H9 (cell line): ENCODE measurements at regions not wholly inside any gene's neighbourhood (a gene's known extent, or its start where the extent isn't known, plus 50 kb on each side); places are given as distances from the start of the nearest gene placed in this dataset.
A peak's percentile ranks its signal among the peaks of the same experiment; 100 is the strongest.

ENCODE experiments used
- DNase-seq: peaks from one replicate; pipeline ENCODE4 v3.0.0-alpha.2; 2017
- H2AFZ ChIP-seq: one replicate; pipeline ENCODE4 v1.6.1; 2013; ENCODE audit warnings: mild to moderate bottlenecking, low read length, control low read depth, moderate library complexity
- H2AK5ac ChIP-seq: 2 replicates; pipeline ENCODE4 v1.6.1; 2013; ENCODE audit warnings: low read length, control low read depth, mixed read lengths; ENCODE audit not compliant: insufficient read length
- H2BK120ac ChIP-seq: one replicate; pipeline ENCODE4 v1.6.1; 2013; ENCODE audit warnings: low read depth, mild to moderate bottlenecking, low read length, control low read depth, inconsistent platforms; ENCODE audit not compliant: poor library complexity, severe bottlenecking
- H2BK12ac ChIP-seq: 2 replicates; pipeline ENCODE4 v1.6.1; 2013; ENCODE audit warnings: low read length, control low read depth, mixed read lengths, low read depth; ENCODE audit not compliant: insufficient read length
- H2BK15ac ChIP-seq: 2 replicates; pipeline ENCODE4 v1.6.1; 2013; ENCODE audit warnings: low read depth, low read length, control low read depth
- H2BK20ac ChIP-seq: one replicate; pipeline ENCODE4 v1.6.1; 2013; ENCODE audit warnings: low read depth, mild to moderate bottlenecking, low read length, control low read depth, inconsistent platforms; ENCODE audit not compliant: poor library complexity, severe bottlenecking
- H2BK5ac ChIP-seq: 2 replicates; pipeline ENCODE4 v1.6.1; 2013; ENCODE audit warnings: low read length, control low read depth, mixed read lengths; ENCODE audit not compliant: insufficient read length
- H3K14ac ChIP-seq: 2 replicates; pipeline ENCODE4 v1.6.1; 2013; ENCODE audit warnings: low read length, control low read depth; ENCODE audit not compliant: insufficient read depth
- H3K18ac ChIP-seq: 2 replicates; pipeline ENCODE4 v1.6.1; 2013; ENCODE audit warnings: low read depth, mild to moderate bottlenecking, mixed read lengths, low read length, control low read depth; ENCODE audit not compliant: insufficient read length
- H3K23ac ChIP-seq: 2 replicates; pipeline ENCODE4 v1.6.1; 2013; ENCODE audit warnings: low read length, control low read depth, mixed read lengths, low read depth; ENCODE audit not compliant: insufficient read length
- H3K23me2 ChIP-seq: 2 replicates; pipeline ENCODE4 v1.6.1; 2013; ENCODE audit warnings: low read depth, mild to moderate bottlenecking, mixed read lengths, low read length, control low read depth; ENCODE audit not compliant: insufficient read length, poor library complexity, severe bottlenecking
- H3K27ac ChIP-seq: 2 replicates; pipeline ENCODE4 v1.5.1; 2013; ENCODE audit warnings: low read length, control low read depth, mixed read lengths, low read depth; ENCODE audit not compliant: insufficient read length
- H3K27me3 ChIP-seq: 2 replicates; pipeline ENCODE4 v1.6.1; 2013; ENCODE audit warnings: low read length, control low read depth, inconsistent platforms; ENCODE audit not compliant: insufficient read depth
- H3K4ac ChIP-seq: 2 replicates; pipeline ENCODE4 v1.6.1; 2013; ENCODE audit warnings: low read depth, mild to moderate bottlenecking, control low read depth, inconsistent platforms, low read length, moderate library complexity
- H3K4me1 ChIP-seq: 2 replicates; pipeline ENCODE4 v1.6.1; 2013; ENCODE audit warnings: low read length, control low read depth, inconsistent platforms; ENCODE audit not compliant: insufficient read depth
- H3K4me2 ChIP-seq: 2 replicates; pipeline ENCODE4 v1.6.1; 2013; ENCODE audit warnings: low read length, control low read depth, mixed read lengths; ENCODE audit not compliant: insufficient read length, insufficient read depth
- H3K56ac ChIP-seq: 2 replicates; pipeline ENCODE4 v1.6.1; 2013; ENCODE audit warnings: low read depth, mild to moderate bottlenecking, mixed read lengths, low read length, control low read depth; ENCODE audit not compliant: insufficient read length
- H3K79me1 ChIP-seq: 2 replicates; pipeline ENCODE4 v1.6.1; 2013; ENCODE audit warnings: low read depth, mild to moderate bottlenecking, moderate library complexity, low read length, control low read depth, inconsistent platforms; ENCODE audit not compliant: insufficient read depth, poor library complexity, severe bottlenecking
- H3K79me2 ChIP-seq: 2 replicates; pipeline ENCODE4 v1.6.1; 2013; ENCODE audit warnings: low read length, control low read depth, inconsistent platforms; ENCODE audit not compliant: insufficient read depth
- H3K9ac ChIP-seq: 2 replicates; pipeline ENCODE4 v1.6.1; 2013; ENCODE audit warnings: low read length, control low read depth, mixed read lengths; ENCODE audit not compliant: insufficient read length; ENCODE audit errors: extremely low read depth
- H3K9me3 ChIP-seq: one replicate; pipeline ENCODE4 v1.6.1; 2013; ENCODE audit warnings: low read depth, low read length, inconsistent platforms; ENCODE audit not compliant: control insufficient read depth
- H3T11ph ChIP-seq: one replicate; pipeline ENCODE4 v1.6.1; 2013; ENCODE audit warnings: mild to moderate bottlenecking, low read length, control low read depth, inconsistent platforms
- H4K20me1 ChIP-seq: one replicate; pipeline ENCODE4 v1.6.1; 2013; ENCODE audit not compliant: control insufficient read depth, insufficient read length, insufficient read depth
- H4K5ac ChIP-seq: 2 replicates; pipeline ENCODE4 v1.6.1; 2013; ENCODE audit warnings: low read depth, mild to moderate bottlenecking, mixed read lengths, low read length, control low read depth; ENCODE audit not compliant: insufficient read length
- H4K8ac ChIP-seq: replicated peaks from 2 replicates; pipeline ENCODE4 v1.6.1; 2013; ENCODE audit warnings: low read length, control low read depth, mixed read lengths, low read depth; ENCODE audit not compliant: insufficient read length
- H4K91ac ChIP-seq: 2 replicates; pipeline ENCODE4 v1.6.1; 2013; ENCODE audit warnings: low read depth, mild to moderate bottlenecking, moderate library complexity, mixed read lengths, low read length, control low read depth; ENCODE audit not compliant: insufficient read length
- H3K27ac Mint-ChIP-seq, 3 experiments: 2 replicates in 2 of 3; 3 replicates in 1 of 3; pipeline ENCODE4 v1.8.0; 2020 to 2021; ENCODE audit warnings: mixed read lengths in 3 of 3, mild to moderate bottlenecking in 1 of 3, moderate library complexity in 1 of 3
- H3K27me3 Mint-ChIP-seq: 2 replicates; pipeline ENCODE4 v1.8.0; 2021; ENCODE audit warnings: low read depth, mild to moderate bottlenecking, moderate library complexity, mixed read lengths
- H3K36me3 Mint-ChIP-seq, 3 experiments: 2 replicates in 2 of 3; 3 replicates in 1 of 3; pipeline ENCODE4 v1.8.0; 2020 to 2021; ENCODE audit warnings: low read depth in 3 of 3, mixed read lengths in 3 of 3; ENCODE audit not compliant: insufficient read depth in 1 of 3
- H3K4me1 Mint-ChIP-seq, 2 experiments: 2 replicates each; pipeline ENCODE4 v1.8.0; 2020; ENCODE audit warnings: mixed read lengths in 2 of 2
- H3K4me3 Mint-ChIP-seq, 2 experiments: 2 replicates in 1 of 2; 3 replicates in 1 of 2; pipeline ENCODE4 v1.8.0; 2020 to 2021; ENCODE audit warnings: mild to moderate bottlenecking in 2 of 2, mixed read lengths in 2 of 2, moderate library complexity in 1 of 2
- H3K9me3 Mint-ChIP-seq, 2 experiments: 2 replicates in 1 of 2; 3 replicates in 1 of 2; pipeline ENCODE4 v1.8.0; 2020; ENCODE audit warnings: mild to moderate bottlenecking in 2 of 2, mixed read lengths in 2 of 2, moderate library complexity in 1 of 2
- WGBS: extraction: QIAGEN DNeasy Blood & Tissue Kit; methylation state at CpG from one replicate; pipeline ENCODE4 v1.1.7; 2013; ENCODE audit warnings: missing lambda C conversion rate, low lambda C conversion rate, mixed read lengths; ENCODE audit not compliant: insufficient read length; ENCODE audit errors: extremely low coverage; 5-methylcytosine and 5-hydroxymethylcytosine counted together
- TF ChIP-seq, protein P1 (sequence below): fragments of 200-600 bp; sonication (generic); conservative IDR thresholded peaks from 3 replicates; pipeline ENCODE4 v1.8.0; 2021; ENCODE audit warnings: antibody characterized with exemption, mild to moderate bottlenecking

- H3K18ac ChIP-seq, result no peak overlapping the region
- Mint-ChIP-seq H3K4me1 (peaks cover 23 to 27% of the 10 kb centered on the region in 2 experiments), H3K27ac (peak overlapping the region; percentile 24 to 87 (median 46); a peak in 4 of 7 replicates), H3K9me3 (no peaks in the 10 kb centered on the region; a peak in 2 of 5 replicates), H3K36me3 (no peaks in the 10 kb centered on the region), H3K4me3 (no peak overlapping the region; a peak in 1 of 5 replicates), H3K27me3 (peaks cover 7% of the 10 kb centered on the region)
- no peaks in the 10 kb centered on the region for H3K79me1 ChIP-seq
- no peak overlapping the region for H3K27ac ChIP-seq
- no peak overlapping the region for H3K4ac ChIP-seq
- H3K56ac ChIP-seq, result no peak overlapping the region
- no CpG with 5 or more reads among the region's 17 CpGs for WGBS
- H4K8ac ChIP-seq, result no peak overlapping the region
- no peaks in the 10 kb centered on the region for H4K20me1 ChIP-seq
- H3K9ac ChIP-seq, result no peak overlapping the region
- no peak overlapping the region for H2AK5ac ChIP-seq
- TF ChIP-seq, protein P1, sequence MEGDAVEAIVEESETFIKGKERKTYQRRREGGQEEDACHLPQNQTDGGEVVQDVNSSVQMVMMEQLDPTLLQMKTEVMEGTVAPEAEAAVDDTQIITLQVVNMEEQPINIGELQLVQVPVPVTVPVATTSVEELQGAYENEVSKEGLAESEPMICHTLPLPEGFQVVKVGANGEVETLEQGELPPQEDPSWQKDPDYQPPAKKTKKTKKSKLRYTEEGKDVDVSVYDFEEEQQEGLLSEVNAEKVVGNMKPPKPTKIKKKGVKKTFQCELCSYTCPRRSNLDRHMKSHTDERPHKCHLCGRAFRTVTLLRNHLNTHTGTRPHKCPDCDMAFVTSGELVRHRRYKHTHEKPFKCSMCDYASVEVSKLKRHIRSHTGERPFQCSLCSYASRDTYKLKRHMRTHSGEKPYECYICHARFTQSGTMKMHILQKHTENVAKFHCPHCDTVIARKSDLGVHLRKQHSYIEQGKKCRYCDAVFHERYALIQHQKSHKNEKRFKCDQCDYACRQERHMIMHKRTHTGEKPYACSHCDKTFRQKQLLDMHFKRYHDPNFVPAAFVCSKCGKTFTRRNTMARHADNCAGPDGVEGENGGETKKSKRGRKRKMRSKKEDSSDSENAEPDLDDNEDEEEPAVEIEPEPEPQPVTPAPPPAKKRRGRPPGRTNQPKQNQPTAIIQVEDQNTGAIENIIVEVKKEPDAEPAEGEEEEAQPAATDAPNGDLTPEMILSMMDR, result no peak
- peak; percentile 43 for DNase-seq
- no peak overlapping the region for H4K91ac ChIP-seq
- no peak overlapping the region for H2AFZ ChIP-seq
- H3K23ac ChIP-seq, result no peak overlapping the region
- no peaks in the 10 kb centered on the region for H3K79me2 ChIP-seq
- no peak overlapping the region for H3K14ac ChIP-seq
- no peak overlapping the region for H2BK120ac ChIP-seq
- H4K5ac ChIP-seq, result no peak overlapping the region
- peaks cover 6% of the 10 kb centered on the region; the same call in 1 of the 2 replicates for H3K4me1 ChIP-seq
- H2BK15ac ChIP-seq, result no peak overlapping the region
- no peak overlapping the region for H2BK20ac ChIP-seq
- H3K4me2 ChIP-seq, result no peak overlapping the region
- no peak overlapping the region for H2BK5ac ChIP-seq
- no peak overlapping the region for H3T11ph ChIP-seq
- no peaks in the 10 kb centered on the region; the same call in 1 of the 2 replicates for H3K27me3 ChIP-seq
- H2BK12ac ChIP-seq, result peak overlapping the region; percentile 5
- H3K23me2 ChIP-seq, result no peaks in the 10 kb centered on the region
- no peaks in the 10 kb centered on the region for H3K9me3 ChIP-seq
Observed at GRCh38 chr22:49062155-49062801, 765.4 kb downstream of the BRD1 start.
